LNCaP clone FGC (cell line): ENCODE measurements at regions not wholly inside any gene's neighbourhood (a gene's known extent, or its start where the extent isn't known, plus 50 kb on each side); places are given as distances from the start of the nearest gene placed in this dataset.
A peak's percentile ranks its signal among the peaks of the same experiment; 100 is the strongest.

Source experiments
- DNase-seq: peaks from one replicate; pipeline ENCODE4 v3.0.0-alpha.2; 2011; ENCODE audit warnings: low read depth
- H3K4me3 ChIP-seq: 2 replicates; pipeline ENCODE4 v1.5.1; 2011; ENCODE audit warnings: mild to moderate bottlenecking, low read depth, low read length, control low read depth
- CTCF ChIP-seq: IDR thresholded peaks from 2 replicates; pipeline ENCODE4 v1.5.1; 2012; ENCODE audit warnings: mild to moderate bottlenecking; ENCODE audit not compliant: control insufficient read depth, insufficient read depth; ENCODE audit errors: extremely low read depth

- no peak for DNase-seq
- no peak for TF ChIP-seq CTCF
- no peak overlapping the region for H3K4me3 ChIP-seq
Measured at GRCh38 chr4:67355806-67356205, 189.5 kb downstream of the CENPC start.

GRCh38 chr4:67346654-67347053, 198.6 kb downstream of the CENPC start:
- TF ChIP-seq CTCF, result no peak
- DNase-seq, result no peak
- no peak overlapping the region for H3K4me3 ChIP-seq

- no peak for DNase-seq
- no peak for TF ChIP-seq CTCF
Measured at GRCh38 chr4:67344594-67345380, 200.5 kb downstream of the CENPC start.

DNA sequence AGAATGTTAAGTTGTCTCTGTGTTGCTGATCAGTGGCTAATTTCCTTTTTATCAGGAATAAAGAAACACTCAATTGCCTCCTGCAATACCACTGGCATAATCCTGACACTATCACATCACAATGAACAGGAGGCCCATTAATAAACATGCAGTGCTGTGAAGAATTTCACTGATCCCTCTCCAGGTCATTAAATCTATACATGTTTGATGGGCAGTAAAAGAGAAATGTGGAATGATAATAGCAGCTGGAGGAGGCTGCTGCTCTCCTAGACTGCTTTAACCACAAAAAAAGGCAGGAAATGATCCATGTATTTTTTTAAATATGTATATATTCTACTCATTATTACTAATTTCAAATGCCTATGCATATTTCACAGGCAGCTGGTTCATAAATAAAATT, 202.1 kb downstream of the CENPC start:
- TF ChIP-seq CTCF, result no peak
- H3K4me3 ChIP-seq, result no peak overlapping the region
- no peak for DNase-seq

More at GRCh38 chr4:67344594-67345380, 200.5 kb downstream of the CENPC start:
- H3K4me3 ChIP-seq, result no peak overlapping the region

DNA sequence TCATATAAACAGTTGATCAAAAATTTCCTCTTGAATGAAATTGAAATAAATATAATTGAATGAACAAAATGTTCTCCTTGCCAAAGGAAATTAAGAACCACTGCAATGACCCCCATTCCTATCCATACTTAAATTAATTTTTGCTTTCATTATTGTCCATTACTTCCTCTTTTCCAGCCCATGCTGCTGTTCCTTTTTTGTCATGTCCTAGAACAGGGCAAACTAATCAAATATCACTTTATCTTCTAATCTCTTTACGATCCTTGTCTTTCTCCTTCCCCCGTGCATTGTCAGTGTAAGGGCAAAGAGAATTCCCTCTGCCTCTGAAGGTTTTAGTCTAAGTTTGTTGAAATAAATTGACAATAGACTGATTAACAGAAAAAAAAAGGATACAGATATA, 203.0 kb downstream of the CENPC start:
- no peak for DNase-seq
- TF ChIP-seq CTCF, result no peak
- no peak overlapping the region for H3K4me3 ChIP-seq

DNA sequence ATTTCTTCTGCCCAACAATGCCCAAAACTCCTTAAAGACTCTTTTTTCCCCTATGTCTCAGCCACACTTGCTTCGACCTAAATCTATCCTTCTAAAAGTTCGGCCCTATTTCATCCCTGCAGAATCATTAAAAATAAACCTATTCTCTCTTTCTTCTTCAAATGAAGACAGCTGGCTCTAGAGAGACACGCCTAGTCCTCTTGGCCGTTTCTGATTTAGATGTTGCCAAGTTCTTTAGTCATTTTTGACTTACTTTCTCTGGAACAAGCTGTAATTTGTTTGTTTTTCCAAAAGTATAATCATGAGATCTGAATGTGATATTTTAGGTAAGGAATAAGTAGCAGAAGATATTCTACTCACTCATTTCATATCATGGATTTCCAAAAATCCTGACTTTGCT, 211.6 kb downstream of the CENPC start:
- no peak for DNase-seq
- H3K4me3 ChIP-seq, result no peak overlapping the region
- TF ChIP-seq CTCF, result no peak

- H3K4me3 ChIP-seq, result no peak overlapping the region
- no peak for DNase-seq
- TF ChIP-seq CTCF, result peak; percentile 40
Measured at GRCh38 chr4:67332627-67333026, 212.7 kb downstream of the CENPC start.
